Type B pancreatic cell (in vitro differentiated cells): ENCODE measurements at regions not wholly inside any gene's neighbourhood (a gene's known extent, or its start where the extent isn't known, plus 50 kb on each side); places are given as distances from the start of the nearest gene placed in this dataset.

Source experiments
- DNase-seq: peaks from one replicate; pipeline ENCODE4 v3.0.0; 2021; ENCODE audit warnings: mixed read lengths; ENCODE audit not compliant: unreplicated experiment; ENCODE audit errors: extremely low spot score
- H3K27ac Mint-ChIP-seq: 2 replicates; pipeline ENCODE4 v1.8.0; 2021; ENCODE audit warnings: mild to moderate bottlenecking, mixed read lengths
- H3K27me3 Mint-ChIP-seq: 2 replicates; pipeline ENCODE4 v1.8.0; 2021; ENCODE audit warnings: mixed read lengths
- H3K36me3 Mint-ChIP-seq: 2 replicates; pipeline ENCODE4 v1.8.0; 2021; ENCODE audit warnings: mixed read lengths
- H3K4me1 Mint-ChIP-seq: one replicate; pipeline ENCODE4 v1.8.0; 2021; ENCODE audit warnings: mixed read lengths; ENCODE audit not compliant: unreplicated experiment
- H3K4me3 Mint-ChIP-seq: 2 replicates; pipeline ENCODE4 v1.8.0; 2021; ENCODE audit warnings: mild to moderate bottlenecking, mixed read lengths
- H3K9me3 Mint-ChIP-seq: 2 replicates; pipeline ENCODE4 v1.8.0; 2021; ENCODE audit warnings: mixed read lengths
- CTCF ChIP-seq: fragments of 200-600 bp; sonication (generic); conservative IDR thresholded peaks from 2 replicates; pipeline ENCODE4 v1.5.0; 2021; ENCODE audit warnings: antibody characterized with exemption, mild to moderate bottlenecking

- peaks cover 3% of the 10 kb centered on the region for H3K4me1 Mint-ChIP-seq
- no peak overlapping the region for H3K4me3 Mint-ChIP-seq
- no peaks in the 10 kb centered on the region for H3K27me3 Mint-ChIP-seq
- TF ChIP-seq CTCF = no peak
- H3K27ac Mint-ChIP-seq = no peak overlapping the region
- DNase-seq = no peak
- H3K36me3 Mint-ChIP-seq = no peaks in the 10 kb centered on the region
- peaks cover 4% of the 10 kb centered on the region for H3K9me3 Mint-ChIP-seq
Measured at GRCh38 chr15:46580487-46580886, 945.7 kb downstream of the SQOR start.

- H3K27ac Mint-ChIP-seq = no peak overlapping the region
- no peaks in the 10 kb centered on the region for H3K27me3 Mint-ChIP-seq
- DNase-seq = no peak
- peaks cover 4% of the 10 kb centered on the region for H3K9me3 Mint-ChIP-seq
- no peaks in the 10 kb centered on the region for H3K36me3 Mint-ChIP-seq
- H3K4me1 Mint-ChIP-seq = peaks cover 3% of the 10 kb centered on the region
- no peak for TF ChIP-seq CTCF
- no peak overlapping the region for H3K4me3 Mint-ChIP-seq
Measured at GRCh38 chr15:46580924-46581323, 946.1 kb downstream of the SQOR start.

GRCh38 chr15:46589088-46589487 is 954.3 kb downstream of the SQOR start:
- Mint-ChIP-seq H3K4me3 (no peak overlapping the region), H3K27ac (no peak overlapping the region), H3K4me1 (peaks cover 4% of the 10 kb centered on the region), H3K9me3 (no peaks in the 10 kb centered on the region), H3K27me3 (no peaks in the 10 kb centered on the region), H3K36me3 (no peaks in the 10 kb centered on the region)
- no peak for DNase-seq
- TF ChIP-seq CTCF = no peak

- Mint-ChIP-seq H3K27me3 (no peaks in the 10 kb centered on the region), H3K27ac (no peak overlapping the region), H3K9me3 (no peaks in the 10 kb centered on the region), H3K4me3 (no peak overlapping the region), H3K4me1 (peaks cover 4% of the 10 kb centered on the region), H3K36me3 (no peaks in the 10 kb centered on the region)
- TF ChIP-seq CTCF = no peak
- no peak for DNase-seq
Measured at GRCh38 chr15:46591462-46591861, 956.6 kb downstream of the SQOR start.

GRCh38 chr15:46595016-46595415 is 960.2 kb downstream of the SQOR start:
- H3K4me1 Mint-ChIP-seq = no peaks in the 10 kb centered on the region
- TF ChIP-seq CTCF = no peak
- H3K27ac Mint-ChIP-seq = no peak overlapping the region
- no peak for DNase-seq
- H3K36me3 Mint-ChIP-seq = no peaks in the 10 kb centered on the region
- H3K4me3 Mint-ChIP-seq = no peak overlapping the region
- no peaks in the 10 kb centered on the region for H3K27me3 Mint-ChIP-seq
- H3K9me3 Mint-ChIP-seq = no peaks in the 10 kb centered on the region

- no peak for DNase-seq
- Mint-ChIP-seq H3K36me3 (no peaks in the 10 kb centered on the region), H3K4me1 (peaks cover 5% of the 10 kb centered on the region), H3K9me3 (no peaks in the 10 kb centered on the region), H3K27ac (no peak overlapping the region), H3K27me3 (peaks cover 3% of the 10 kb centered on the region), H3K4me3 (no peak overlapping the region)
- no peak for TF ChIP-seq CTCF
Measured at GRCh38 chr15:46607077-46607476, 972.2 kb downstream of the SQOR start.
